Lower leg skin (tissue), 3 donors: ENCODE measurements at regions not wholly inside any gene's neighbourhood (a gene's known extent, or its start where the extent isn't known, plus 50 kb on each side); places are given as distances from the start of the nearest gene placed in this dataset.

Experiments
- CTCF ChIP-seq, 3 donors: fragments of 450-650 bp; IDR thresholded peaks; one replicate each; pipeline ENCODE4 v1.5.1; 2016; ENCODE audit warnings: antibody characterized with exemption in 3 of 3, mild to moderate bottlenecking in 3 of 3, moderate library complexity in 2 of 3
- POLR2A ChIP-seq, 2 donors: fragments of 450-650 bp; IDR thresholded peaks; one replicate each; pipeline ENCODE4 v1.6.1; 2016 to 2017; ENCODE audit warnings: antibody characterized with exemption in 2 of 2, mild to moderate bottlenecking in 1 of 2, moderate library complexity in 1 of 2

GRCh38 chr19:56978023-56978565 is 137.6 kb upstream of the PEG3 start:
- no peak for TF ChIP-seq CTCF (IDR thresholded peaks at IDR 0.05)
- no peak for TF ChIP-seq POLR2A (IDR thresholded peaks at IDR 0.05)
